CD14-positive monocyte (primary cell): ENCODE measurements at regions not wholly inside any gene's neighbourhood (a gene's known extent, or its start where the extent isn't known, plus 50 kb on each side); places are given as distances from the start of the nearest gene placed in this dataset.

ENCODE experiments used
- DNase-seq, 3 donors: peaks; one replicate each; pipeline ENCODE4 v3.0.0-alpha.2; 2011 to 2022
- H2AFZ ChIP-seq: 2 replicates; pipeline ENCODE4 v1.6.0; 2012; ENCODE audit warnings: mild to moderate bottlenecking, low read depth, low read length, inconsistent platforms; ENCODE audit not compliant: insufficient read depth, poor library complexity, severe bottlenecking
- H3K27ac ChIP-seq, 2 donors: 1 replicate in 1 of 2; 2 replicates in 1 of 2; pipeline ENCODE4 v1.5.1; 2012 to 2013; ENCODE audit warnings: low read length in 2 of 2, control low read depth in 1 of 2, inconsistent platforms in 1 of 2, low read depth in 1 of 2, mild to moderate bottlenecking in 1 of 2
- H3K27me3 ChIP-seq, 2 donors: one replicate each; pipeline versions ENCODE4 v1.6.0 to v1.6.1; 2011 to 2013; ENCODE audit warnings: low read length in 2 of 2; ENCODE audit not compliant: control insufficient read depth in 2 of 2, insufficient read depth in 2 of 2
- H3K36me3 ChIP-seq, 2 donors: replicated peaks in 1 of 2; 1 replicate in 1 of 2; 2 replicates in 1 of 2; pipeline versions ENCODE4 v1.5.1 to v1.6.1; 2012 to 2013; ENCODE audit warnings: low read length in 2 of 2, control low read depth in 1 of 2, inconsistent platforms in 1 of 2, mild to moderate bottlenecking in 1 of 2; ENCODE audit not compliant: insufficient read depth in 2 of 2, control insufficient read depth in 1 of 2
- H3K4me1 ChIP-seq, 2 donors: 1 replicate in 1 of 2; 2 replicates in 1 of 2; pipeline versions ENCODE4 v1.5.1 to v1.6.1; 2012 to 2013; ENCODE audit warnings: low read length in 2 of 2, control low read depth in 1 of 2, inconsistent platforms in 1 of 2, mild to moderate bottlenecking in 1 of 2, moderate library complexity in 1 of 2; ENCODE audit not compliant: insufficient read depth in 2 of 2, control insufficient read depth in 1 of 2
- H3K4me2 ChIP-seq: replicated peaks from 2 replicates; pipeline ENCODE3; 2012; ENCODE audit warnings: low read length, moderate library complexity, mild to moderate bottlenecking; ENCODE audit not compliant: poor library complexity, severe bottlenecking; ENCODE audit errors: extremely low read depth
- H3K4me3 ChIP-seq, 3 experiments: fragments of 200-600 bp in 1 of 3; sonication (generic) in 1 of 3; replicated peaks in 1 of 3; 1 replicate in 2 of 3; 2 replicates in 1 of 3; pipeline ENCODE4 v1.5.1; 2011 to 2013; ENCODE audit warnings: low read length in 3 of 3, mild to moderate bottlenecking in 3 of 3, control low read depth in 2 of 3, low read depth in 2 of 3, inconsistent platforms in 1 of 3, moderate library complexity in 1 of 3
- H3K79me2 ChIP-seq: 2 replicates; pipeline ENCODE4 v1.6.0; 2012; ENCODE audit warnings: mild to moderate bottlenecking, control low read depth, inconsistent platforms, low read length, moderate library complexity; ENCODE audit not compliant: insufficient read depth
- H3K9ac ChIP-seq: 2 replicates; pipeline ENCODE4 v1.6.0; 2017; ENCODE audit warnings: low read length, mild to moderate bottlenecking; ENCODE audit not compliant: insufficient read depth, poor library complexity, severe bottlenecking
- H3K9me3 ChIP-seq, 2 donors: replicated peaks in 1 of 2; 1 replicate in 1 of 2; 2 replicates in 1 of 2; pipeline versions ENCODE4 v1.5.1 to v1.6.1; 2012 to 2013; ENCODE audit warnings: low read length in 2 of 2, control low read depth in 1 of 2; ENCODE audit not compliant: control insufficient read depth in 1 of 2, insufficient read depth in 1 of 2
- H4K20me1 ChIP-seq: 2 replicates; pipeline ENCODE4 v1.6.0; 2012; ENCODE audit warnings: mild to moderate bottlenecking, low read length, control low read depth, moderate library complexity; ENCODE audit not compliant: insufficient read depth
- H3K27ac Mint-ChIP-seq, 7 donors: one replicate each; pipeline ENCODE4 v1.8.0; 2020; ENCODE audit warnings: mild to moderate bottlenecking in 7 of 7, mixed read lengths in 7 of 7, moderate library complexity in 6 of 7, inconsistent platforms in 2 of 7
- H3K27me3 Mint-ChIP-seq, 3 donors: one replicate each; pipeline ENCODE4 v1.8.0; 2021 to 2022; ENCODE audit warnings: low read depth in 3 of 3, mild to moderate bottlenecking in 3 of 3, mixed read lengths in 3 of 3, moderate library complexity in 3 of 3, inconsistent platforms in 1 of 3
- H3K36me3 Mint-ChIP-seq, 2 donors: one replicate each; pipeline ENCODE4 v1.8.0; 2020; ENCODE audit warnings: mixed read lengths in 2 of 2, inconsistent platforms in 1 of 2, mild to moderate bottlenecking in 1 of 2
- H3K4me1 Mint-ChIP-seq: one replicate; pipeline ENCODE4 v1.8.0; 2020; ENCODE audit warnings: mild to moderate bottlenecking, mixed read lengths
- H3K4me3 Mint-ChIP-seq, 2 donors: one replicate each; pipeline ENCODE4 v1.8.0; 2020; ENCODE audit warnings: mild to moderate bottlenecking in 2 of 2, mixed read lengths in 2 of 2, moderate library complexity in 1 of 2
- H3K9me3 Mint-ChIP-seq, 7 donors: one replicate each; pipeline ENCODE4 v1.8.0; 2020 to 2022; ENCODE audit warnings: mixed read lengths in 7 of 7, mild to moderate bottlenecking in 6 of 7, moderate library complexity in 6 of 7, inconsistent platforms in 2 of 7
- WGBS: methylation state at CpG from one replicate; pipeline ENCODE4 v1.1.5; 2013; ENCODE audit warnings: missing lambda C conversion rate; ENCODE audit not compliant: insufficient coverage; 5-methylcytosine and 5-hydroxymethylcytosine counted together
- intact Hi-C, 2 donors: fragments of 100-400 bp; cut with micrococcal nuclease; formaldehyde crosslinking; loops; one replicate each; pipeline versions ENCODE4 v1.15.0 to v1.15.1; 2023
- TF ChIP-seq, protein P1 (sequence below): fragments of 200-600 bp; IDR thresholded peaks from one replicate; pipeline ENCODE4 v1.8.0; 2022; ENCODE audit warnings: antibody characterized with exemption, mild to moderate bottlenecking

DNA sequence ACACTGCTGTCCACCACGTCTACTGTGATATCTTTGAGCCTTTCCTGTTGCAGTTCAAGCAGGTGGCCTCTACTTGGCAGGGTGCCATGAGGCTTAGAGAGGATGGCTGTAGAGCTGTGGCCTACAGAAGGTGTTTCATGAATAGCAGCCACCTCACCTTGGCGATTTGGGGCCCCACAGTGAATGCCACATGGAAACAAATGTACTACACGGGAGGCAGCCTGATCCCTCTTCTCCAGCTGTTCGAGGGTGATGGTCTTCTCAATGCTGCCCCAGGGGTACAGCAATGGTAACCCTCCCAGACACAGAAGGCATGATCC is 70.7 kb downstream of the FAM43A start:
- Mint-ChIP-seq H3K36me3 (no peaks in the 10 kb centered on the region), H3K27me3 (peaks cover 0 to 5% (median 5%) of the 10 kb centered on the region in 3 donors), H3K9me3 (peaks cover 0 to 2% (median 0%) of the 10 kb centered on the region in 7 donors), H3K4me1 (peaks cover 7% of the 10 kb centered on the region), H3K4me3 (no peak overlapping the region), H3K27ac (no peak overlapping the region)
- H3K27me3 ChIP-seq: no peaks in the 10 kb centered on the region
- no peak overlapping the region for H3K4me3 ChIP-seq
- 88% methylated on average over 4 of the region's 4 CpGs for WGBS
- no peak overlapping the region for H3K27ac ChIP-seq
- peaks cover 0 to 6% of the 10 kb centered on the region in 2 donors for H3K4me1 ChIP-seq
- no peaks in the 10 kb centered on the region for H3K9me3 ChIP-seq
- H2AFZ ChIP-seq: no peak overlapping the region
- no peaks in the 10 kb centered on the region for H4K20me1 ChIP-seq
- H3K79me2 ChIP-seq: no peaks in the 10 kb centered on the region
- no peaks in the 10 kb centered on the region for H3K36me3 ChIP-seq
- intact Hi-C loops: no loop called here
- TF ChIP-seq, protein P1, sequence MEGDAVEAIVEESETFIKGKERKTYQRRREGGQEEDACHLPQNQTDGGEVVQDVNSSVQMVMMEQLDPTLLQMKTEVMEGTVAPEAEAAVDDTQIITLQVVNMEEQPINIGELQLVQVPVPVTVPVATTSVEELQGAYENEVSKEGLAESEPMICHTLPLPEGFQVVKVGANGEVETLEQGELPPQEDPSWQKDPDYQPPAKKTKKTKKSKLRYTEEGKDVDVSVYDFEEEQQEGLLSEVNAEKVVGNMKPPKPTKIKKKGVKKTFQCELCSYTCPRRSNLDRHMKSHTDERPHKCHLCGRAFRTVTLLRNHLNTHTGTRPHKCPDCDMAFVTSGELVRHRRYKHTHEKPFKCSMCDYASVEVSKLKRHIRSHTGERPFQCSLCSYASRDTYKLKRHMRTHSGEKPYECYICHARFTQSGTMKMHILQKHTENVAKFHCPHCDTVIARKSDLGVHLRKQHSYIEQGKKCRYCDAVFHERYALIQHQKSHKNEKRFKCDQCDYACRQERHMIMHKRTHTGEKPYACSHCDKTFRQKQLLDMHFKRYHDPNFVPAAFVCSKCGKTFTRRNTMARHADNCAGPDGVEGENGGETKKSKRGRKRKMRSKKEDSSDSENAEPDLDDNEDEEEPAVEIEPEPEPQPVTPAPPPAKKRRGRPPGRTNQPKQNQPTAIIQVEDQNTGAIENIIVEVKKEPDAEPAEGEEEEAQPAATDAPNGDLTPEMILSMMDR: no peak
- DNase-seq: no peak
- no peak overlapping the region for H3K9ac ChIP-seq
- no peak overlapping the region for H3K4me2 ChIP-seq

DNA sequence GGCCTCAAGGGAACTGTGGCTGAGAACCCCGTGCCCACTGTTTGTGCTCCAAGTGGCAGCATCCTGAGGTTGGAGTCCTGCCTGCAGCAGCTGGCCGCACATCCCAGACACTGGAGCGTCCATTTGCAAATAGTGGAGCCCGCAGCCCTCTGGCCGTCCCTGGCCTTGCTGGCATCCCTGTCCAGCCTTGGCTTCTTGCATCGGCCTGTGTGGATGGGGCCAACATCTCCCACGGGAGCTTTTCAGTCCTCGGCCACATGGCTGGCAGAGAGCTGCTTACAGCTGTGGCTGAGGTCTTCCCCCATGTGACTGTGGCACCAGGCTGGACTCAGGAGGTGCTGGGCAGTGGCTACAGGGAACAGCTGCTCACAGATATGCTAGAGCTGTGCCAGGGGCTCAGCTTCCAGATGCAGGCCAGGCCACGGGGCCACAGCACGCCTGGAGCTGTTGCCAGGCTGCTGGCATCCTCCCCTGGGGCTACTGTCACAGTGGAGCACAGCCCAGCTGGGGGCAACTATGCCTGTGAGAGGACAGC is 71.2 kb downstream of the FAM43A start:
- DNase-seq: no peak
- H3K9ac ChIP-seq: no peak overlapping the region
- intact Hi-C loops: no loop called here
- Mint-ChIP-seq H3K36me3 (no peaks in the 10 kb centered on the region), H3K4me3 (no peak overlapping the region), H3K9me3 (peaks cover 0 to 2% (median 0%) of the 10 kb centered on the region in 7 donors), H3K27ac (no peak overlapping the region), H3K27me3 (peaks cover 0 to 6% (median 5%) of the 10 kb centered on the region in 3 donors), H3K4me1 (peaks cover 7% of the 10 kb centered on the region)
- no peaks in the 10 kb centered on the region for H3K9me3 ChIP-seq
- H3K27ac ChIP-seq: no peak overlapping the region
- no peaks in the 10 kb centered on the region for H3K36me3 ChIP-seq
- H3K4me2 ChIP-seq: no peak overlapping the region
- H3K27me3 ChIP-seq: no peaks in the 10 kb centered on the region
- 92% methylated on average over 10 of the region's 10 CpGs for WGBS
- H3K4me1 ChIP-seq: peaks cover 0 to 6% of the 10 kb centered on the region in 2 donors
- no peaks in the 10 kb centered on the region for H4K20me1 ChIP-seq
- H2AFZ ChIP-seq: no peak overlapping the region
- TF ChIP-seq, protein P1: no peak
- H3K79me2 ChIP-seq: no peaks in the 10 kb centered on the region
- H3K4me3 ChIP-seq: no peak overlapping the region
